HG03565 (cell line): ENCODE measurements at regions not wholly inside any gene's neighbourhood (a gene's known extent, or its start where the extent isn't known, plus 50 kb on each side); places are given as distances from the start of the nearest gene placed in this dataset.
"Not testable (repeated sequence)": the region's sequence is repeated elsewhere in the genome, so short reads cannot be mapped to it uniquely, and the experiment has no call there.

Experiments
- ATAC-seq: cut with Tn5 transposase; IDR thresholded peaks from one replicate; pipeline ENCODE4 v1.9.1; 2021; ENCODE audit warnings: mild to moderate bottlenecking, moderate library complexity; ENCODE audit not compliant: unreplicated experiment

DNA sequence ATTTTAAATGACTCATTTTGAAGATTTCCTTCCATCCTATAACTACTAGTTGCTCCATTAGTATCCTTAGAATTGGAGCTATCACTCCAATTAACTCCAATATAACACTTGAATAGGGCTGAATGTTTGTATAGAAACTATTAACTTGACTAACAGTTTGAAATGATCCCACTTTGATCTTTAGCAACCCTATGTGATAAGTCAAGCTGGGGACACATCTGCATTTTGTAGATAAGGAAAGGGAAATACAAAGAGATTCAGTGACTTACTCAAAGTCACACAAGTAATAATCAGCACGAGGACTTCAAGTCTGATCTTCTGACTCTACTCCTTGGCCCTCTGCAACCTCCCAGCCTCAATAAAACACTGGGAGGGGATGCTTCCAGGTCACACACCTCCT lies 101.1 kb downstream of the TMEM215 start:
- ATAC-seq, result no peak

- no peak for ATAC-seq
These were observed 102.7 kb downstream of the TMEM215 start for GRCh38 chr9:32886021-32886420.

DNA sequence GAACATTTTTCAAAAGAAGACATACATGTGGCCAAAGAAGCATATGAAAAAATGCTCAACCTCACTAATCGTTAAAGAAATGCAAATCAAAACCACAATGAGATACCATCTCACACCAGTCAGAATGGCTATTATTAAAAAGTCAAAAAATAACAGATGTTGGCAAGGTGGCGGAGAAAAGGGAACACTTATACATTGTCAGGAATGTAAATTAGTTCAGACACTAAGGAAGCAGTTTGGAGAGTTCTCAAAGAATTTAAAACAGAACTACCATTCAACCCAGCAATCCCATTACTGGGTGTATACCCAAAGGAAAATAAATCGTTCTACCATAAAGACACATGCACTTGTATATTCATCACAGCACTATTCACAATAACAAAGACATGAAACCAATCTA lies 106.9 kb downstream of the APTX start:
- ATAC-seq, result not testable (repeated sequence)

GRCh38 chr9:32899181-32899580 lies 102.2 kb downstream of the APTX start:
- no peak for ATAC-seq

- ATAC-seq, result no peak
These were observed 101.7 kb downstream of the APTX start for GRCh38 chr9:32899761-32900160.

DNA sequence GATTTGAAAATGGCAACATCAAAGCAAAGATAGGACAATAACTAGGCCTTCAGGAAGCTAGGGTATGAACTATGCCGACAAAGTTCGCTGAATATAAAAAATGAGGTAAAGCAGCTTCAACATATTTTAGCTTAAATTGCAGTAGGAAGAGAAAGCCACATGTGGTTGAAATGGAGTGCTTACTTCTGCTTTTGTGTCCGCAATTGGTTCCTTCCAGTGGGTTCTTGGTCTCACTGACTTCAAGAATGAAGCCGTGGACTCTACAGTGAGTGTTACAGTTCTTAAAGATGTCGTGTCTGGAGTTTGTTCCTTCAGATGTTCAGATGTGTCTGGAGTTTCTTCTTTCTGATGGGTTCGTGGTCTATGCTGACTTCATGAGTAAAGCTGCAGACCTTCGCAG lies 95.2 kb downstream of the APTX start:
- ATAC-seq, result peak; percentile 97

DNA sequence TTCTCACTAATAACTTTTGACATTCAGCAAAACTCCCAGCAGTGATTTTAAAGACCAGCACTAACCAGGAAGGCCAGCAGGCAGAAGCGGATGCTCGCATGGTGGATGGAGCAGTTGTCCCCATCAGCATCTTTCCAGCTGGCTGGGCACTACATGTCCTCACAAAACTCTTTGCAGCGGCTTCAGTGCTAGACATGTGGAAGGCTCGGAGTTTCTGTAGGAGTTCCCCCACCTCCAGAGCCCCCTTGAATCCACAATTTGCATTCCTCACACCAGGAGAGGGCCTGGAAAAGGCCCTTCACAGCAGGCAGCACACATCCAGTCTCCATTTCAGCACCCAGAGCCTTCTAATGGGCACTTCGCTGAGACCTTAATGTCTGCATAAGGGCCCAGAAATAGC lies 85.6 kb downstream of the APTX start:
- ATAC-seq, result no peak

- no peak for ATAC-seq
These were observed 82.8 kb downstream of the APTX start for GRCh38 chr9:32918628-32919027.
